Osteocyte (in vitro differentiated cells): ENCODE measurements at regions not wholly inside any gene's neighbourhood (a gene's known extent, or its start where the extent isn't known, plus 50 kb on each side); places are given as distances from the start of the nearest gene placed in this dataset.

Experiments used
- DNase-seq: peaks from one replicate; pipeline ENCODE4 v3.0.0; 2021; ENCODE audit warnings: mixed read lengths; ENCODE audit not compliant: unreplicated experiment; ENCODE audit errors: extremely low spot score
- H3K27ac Mint-ChIP-seq: one replicate; pipeline ENCODE4 v1.8.0; 2021; ENCODE audit warnings: mild to moderate bottlenecking, mixed read lengths; ENCODE audit not compliant: unreplicated experiment
- H3K27me3 Mint-ChIP-seq: one replicate; pipeline ENCODE4 v1.8.0; 2021; ENCODE audit warnings: mixed read lengths; ENCODE audit not compliant: unreplicated experiment
- H3K36me3 Mint-ChIP-seq: one replicate; pipeline ENCODE4 v1.8.0; 2021; ENCODE audit warnings: mixed read lengths; ENCODE audit not compliant: unreplicated experiment
- H3K4me1 Mint-ChIP-seq: one replicate; pipeline ENCODE4 v1.8.0; 2021; ENCODE audit warnings: mixed read lengths; ENCODE audit not compliant: unreplicated experiment
- H3K4me3 Mint-ChIP-seq: one replicate; pipeline ENCODE4 v1.8.0; 2021; ENCODE audit warnings: mild to moderate bottlenecking, moderate library complexity, mixed read lengths; ENCODE audit not compliant: unreplicated experiment
- H3K9me3 Mint-ChIP-seq: one replicate; pipeline ENCODE4 v1.8.0; 2021; ENCODE audit warnings: mixed read lengths; ENCODE audit not compliant: unreplicated experiment
- TF ChIP-seq, protein P1 (sequence below): fragments of 200-600 bp; sonication (generic); IDR thresholded peaks from 2 replicates; pipeline ENCODE4 v1.5.0; 2021; ENCODE audit warnings: antibody characterized with exemption, mild to moderate bottlenecking, moderate library complexity

DNA sequence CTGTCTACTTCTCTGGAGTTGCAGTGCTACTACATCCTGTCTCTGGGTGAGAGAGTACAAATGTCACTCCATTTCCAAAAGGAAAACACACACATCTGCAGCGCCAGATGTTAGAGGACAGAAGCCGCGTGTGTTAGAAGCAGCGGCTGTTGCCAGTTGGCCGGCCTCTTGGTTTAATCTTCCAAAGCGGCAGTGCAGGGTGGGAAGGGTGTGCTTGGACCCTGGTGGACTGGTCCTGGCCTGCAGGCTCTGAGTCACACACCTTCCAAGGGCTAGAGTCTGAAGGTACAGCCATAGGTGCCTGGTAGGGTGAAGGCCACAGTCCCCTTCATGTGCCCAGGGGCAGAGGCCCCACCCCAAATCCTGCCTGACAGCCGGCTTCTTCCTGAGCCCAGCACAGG is 99.8 kb downstream of the CTTN start:
- no peak for DNase-seq
- Mint-ChIP-seq H3K9me3 (no peaks in the 10 kb centered on the region), H3K4me3 (no peak overlapping the region), H3K27me3 (no peaks in the 10 kb centered on the region), H3K27ac (no peak overlapping the region), H3K36me3 (no peaks in the 10 kb centered on the region), H3K4me1 (no peaks in the 10 kb centered on the region)
- TF ChIP-seq, protein P1, sequence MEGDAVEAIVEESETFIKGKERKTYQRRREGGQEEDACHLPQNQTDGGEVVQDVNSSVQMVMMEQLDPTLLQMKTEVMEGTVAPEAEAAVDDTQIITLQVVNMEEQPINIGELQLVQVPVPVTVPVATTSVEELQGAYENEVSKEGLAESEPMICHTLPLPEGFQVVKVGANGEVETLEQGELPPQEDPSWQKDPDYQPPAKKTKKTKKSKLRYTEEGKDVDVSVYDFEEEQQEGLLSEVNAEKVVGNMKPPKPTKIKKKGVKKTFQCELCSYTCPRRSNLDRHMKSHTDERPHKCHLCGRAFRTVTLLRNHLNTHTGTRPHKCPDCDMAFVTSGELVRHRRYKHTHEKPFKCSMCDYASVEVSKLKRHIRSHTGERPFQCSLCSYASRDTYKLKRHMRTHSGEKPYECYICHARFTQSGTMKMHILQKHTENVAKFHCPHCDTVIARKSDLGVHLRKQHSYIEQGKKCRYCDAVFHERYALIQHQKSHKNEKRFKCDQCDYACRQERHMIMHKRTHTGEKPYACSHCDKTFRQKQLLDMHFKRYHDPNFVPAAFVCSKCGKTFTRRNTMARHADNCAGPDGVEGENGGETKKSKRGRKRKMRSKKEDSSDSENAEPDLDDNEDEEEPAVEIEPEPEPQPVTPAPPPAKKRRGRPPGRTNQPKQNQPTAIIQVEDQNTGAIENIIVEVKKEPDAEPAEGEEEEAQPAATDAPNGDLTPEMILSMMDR = no peak

DNA sequence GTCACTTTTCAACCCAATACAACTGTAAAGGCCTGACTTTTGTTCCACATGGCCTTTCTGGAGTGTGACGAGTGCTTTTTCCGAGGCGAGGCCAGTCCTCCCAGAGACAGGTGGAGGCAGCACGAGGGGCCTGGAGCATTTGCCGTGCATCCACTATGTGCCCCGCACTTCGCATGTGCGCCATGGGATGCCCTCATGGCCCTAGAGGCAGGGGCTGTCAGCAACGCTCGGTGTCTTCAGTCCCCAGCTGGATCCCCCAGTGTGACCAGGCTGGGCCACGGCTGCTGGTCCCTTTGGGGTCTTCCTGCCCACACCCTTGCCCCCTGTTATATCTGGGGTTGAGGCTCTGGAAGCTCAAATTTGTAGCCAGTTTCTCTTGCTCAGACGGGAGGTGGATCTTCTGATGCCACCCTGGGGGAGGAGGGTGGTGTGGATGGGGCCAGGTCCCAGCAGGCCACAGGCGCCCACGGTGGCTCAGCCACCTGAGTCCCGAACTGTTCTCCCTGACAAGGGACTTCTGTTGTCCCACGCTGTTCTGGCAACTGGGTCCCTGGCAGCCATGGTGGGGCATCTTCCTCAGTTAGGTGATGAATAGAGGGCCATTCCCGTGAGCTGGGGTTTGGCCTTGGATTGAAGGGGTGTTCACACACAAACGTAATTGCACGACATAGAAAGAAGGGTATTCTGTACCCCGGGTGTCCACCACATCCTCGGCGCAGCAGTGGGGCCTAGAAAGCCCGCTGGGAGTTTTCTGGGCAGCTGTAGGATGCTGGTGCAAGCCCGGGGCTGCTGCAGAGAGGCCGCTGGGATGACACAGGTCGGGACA is 100.9 kb downstream of the CTTN start:
- no peak overlapping the region for H3K27ac Mint-ChIP-seq
- H3K4me1 Mint-ChIP-seq = no peaks in the 10 kb centered on the region
- H3K27me3 Mint-ChIP-seq = no peaks in the 10 kb centered on the region
- no peak for DNase-seq
- TF ChIP-seq, protein P1 = no peak
- H3K36me3 Mint-ChIP-seq = no peaks in the 10 kb centered on the region
- H3K9me3 Mint-ChIP-seq = no peaks in the 10 kb centered on the region
- H3K4me3 Mint-ChIP-seq = no peak overlapping the region

- Mint-ChIP-seq H3K9me3 (no peaks in the 10 kb centered on the region), H3K4me3 (no peak overlapping the region), H3K27ac (no peak overlapping the region), H3K27me3 (no peaks in the 10 kb centered on the region), H3K36me3 (no peaks in the 10 kb centered on the region), H3K4me1 (no peaks in the 10 kb centered on the region)
- no peak for DNase-seq
- TF ChIP-seq, protein P1 = no peak
These were observed 101.9 kb downstream of the CTTN start for GRCh38 chr11:70500076-70500847.

DNA sequence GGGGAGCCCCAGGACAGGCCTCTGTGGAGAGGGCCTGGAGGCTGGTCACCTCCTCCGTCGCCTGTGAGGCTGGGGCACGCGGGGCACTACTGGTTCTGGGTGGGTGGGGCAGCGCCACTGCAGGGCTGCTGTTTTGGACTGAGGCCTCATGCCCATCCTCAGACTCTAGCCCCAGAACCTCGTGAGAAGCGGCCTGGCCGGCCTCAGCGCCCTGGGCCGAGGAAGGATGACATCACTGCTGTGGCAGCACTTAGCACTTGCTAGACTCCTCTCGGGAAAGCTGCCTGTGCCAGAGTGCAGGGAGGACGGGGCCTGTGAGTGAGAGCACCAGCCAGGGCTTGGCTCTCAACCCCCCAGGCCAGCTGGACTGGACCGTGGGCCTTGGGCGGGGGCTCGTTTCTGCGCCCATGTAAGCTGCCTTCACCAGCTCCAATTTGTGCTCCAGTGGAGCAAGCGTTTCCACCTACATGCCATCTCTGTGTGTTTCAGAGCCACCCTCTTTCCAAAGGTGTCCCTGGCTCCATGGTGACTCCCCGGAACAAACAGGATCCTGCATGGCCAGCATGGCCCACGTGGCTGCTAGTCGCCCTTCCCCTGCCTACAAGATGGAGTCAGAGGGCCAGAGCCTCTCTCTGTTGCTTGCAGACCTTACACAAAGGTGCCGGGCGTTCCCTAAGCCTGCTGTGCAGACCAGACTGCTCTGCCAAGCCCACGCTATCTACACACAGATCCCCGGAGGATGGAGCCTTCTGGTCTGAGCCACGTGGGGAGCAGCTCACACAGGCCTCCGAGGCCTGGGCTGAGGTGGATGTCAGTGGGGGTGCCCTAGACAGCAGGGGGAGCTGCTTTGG is 102.9 kb downstream of the CTTN start:
- Mint-ChIP-seq H3K27me3 (no peaks in the 10 kb centered on the region), H3K4me3 (no peak overlapping the region), H3K36me3 (no peaks in the 10 kb centered on the region), H3K9me3 (no peaks in the 10 kb centered on the region), H3K27ac (no peak overlapping the region), H3K4me1 (no peaks in the 10 kb centered on the region)
- no peak for DNase-seq
- TF ChIP-seq, protein P1 = no peak
